GM19455 (cell line): ENCODE measurements at regions not wholly inside any gene's neighbourhood (a gene's known extent, or its start where the extent isn't known, plus 50 kb on each side); places are given as distances from the start of the nearest gene placed in this dataset.

Experiments used
- ATAC-seq: cut with Tn5 transposase; IDR thresholded peaks from one replicate; pipeline ENCODE4 v1.9.1; 2021; ENCODE audit not compliant: unreplicated experiment

DNA sequence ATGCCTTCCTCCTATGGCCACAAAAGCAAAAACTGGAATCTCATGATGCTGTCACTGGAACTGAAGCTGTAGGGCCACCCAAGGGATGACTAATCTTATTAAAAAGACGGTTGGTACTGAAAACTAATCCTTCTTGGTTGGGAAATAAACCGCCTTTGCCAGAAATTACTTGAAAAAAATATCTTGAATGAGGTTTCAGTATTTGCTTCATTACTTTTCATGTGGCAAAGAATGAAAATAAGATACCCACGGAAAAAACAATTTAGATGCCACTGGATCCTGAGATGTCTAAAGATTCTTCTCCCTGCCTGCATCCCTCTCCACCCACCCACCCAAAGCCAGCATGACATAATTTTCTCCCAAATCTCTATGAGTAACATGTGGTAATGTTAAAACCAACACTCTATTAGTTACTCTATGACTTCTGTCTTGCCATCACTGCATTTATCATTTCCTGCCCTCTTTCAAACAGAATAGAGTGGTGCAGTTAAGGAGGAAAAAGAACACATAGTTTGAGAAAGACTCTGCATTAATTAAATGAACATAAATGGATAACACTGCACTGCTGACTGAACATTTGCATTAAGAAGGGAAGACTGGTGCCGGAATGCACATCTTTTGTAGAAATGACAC, 111.8 kb upstream of the DPH6 start:
- no peak for ATAC-seq

DNA sequence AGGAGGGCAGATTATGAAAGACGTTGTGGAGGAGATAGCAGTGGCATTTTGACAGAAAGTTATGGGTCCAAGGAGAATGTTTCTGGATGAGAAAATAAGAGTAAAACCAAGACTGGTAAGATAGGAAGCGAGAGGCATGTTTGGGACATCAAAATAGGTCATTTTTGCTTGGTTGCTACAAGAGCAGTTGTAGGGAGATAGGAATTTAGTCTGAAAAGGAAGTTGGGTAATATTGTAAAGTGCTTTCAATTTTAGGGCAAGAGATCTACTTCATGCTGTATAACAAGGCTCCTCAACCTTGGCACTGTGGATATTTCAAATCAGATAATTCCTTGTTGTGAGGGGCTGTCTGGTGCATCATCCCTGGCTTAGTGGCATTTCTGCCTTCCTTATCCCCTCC, 118.0 kb upstream of the DPH6 start:
- ATAC-seq, result no peak

DNA sequence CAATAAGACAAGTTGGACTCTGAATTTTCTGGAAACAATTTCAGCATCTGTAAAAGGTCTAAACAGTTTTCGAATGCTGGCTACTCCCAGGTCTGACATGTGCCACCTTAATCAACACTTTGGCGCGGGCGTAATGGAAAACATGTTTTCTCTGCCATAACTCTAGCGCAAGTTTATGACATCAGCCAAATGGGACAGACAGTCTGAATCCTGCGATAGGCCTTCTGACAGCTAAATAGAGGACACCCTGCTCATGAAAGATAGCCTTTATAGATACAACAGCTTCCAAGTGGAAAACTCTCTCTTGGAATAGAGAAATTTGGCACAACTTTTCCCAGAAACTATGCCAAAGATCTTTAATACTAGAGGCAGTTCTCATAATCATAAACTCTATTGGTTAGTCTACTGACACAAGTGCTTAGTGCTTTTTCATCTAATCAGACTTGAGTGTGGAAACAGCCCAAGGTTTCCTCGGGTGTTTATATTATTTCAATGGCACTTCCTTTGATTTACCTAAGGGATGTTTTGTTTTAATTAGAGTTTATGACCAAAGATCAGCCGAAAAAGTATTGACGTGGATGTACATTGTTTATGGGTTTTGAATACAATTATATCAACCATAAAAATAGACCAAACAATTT, 120.1 kb upstream of the DPH6 start:
- no peak for ATAC-seq

DNA sequence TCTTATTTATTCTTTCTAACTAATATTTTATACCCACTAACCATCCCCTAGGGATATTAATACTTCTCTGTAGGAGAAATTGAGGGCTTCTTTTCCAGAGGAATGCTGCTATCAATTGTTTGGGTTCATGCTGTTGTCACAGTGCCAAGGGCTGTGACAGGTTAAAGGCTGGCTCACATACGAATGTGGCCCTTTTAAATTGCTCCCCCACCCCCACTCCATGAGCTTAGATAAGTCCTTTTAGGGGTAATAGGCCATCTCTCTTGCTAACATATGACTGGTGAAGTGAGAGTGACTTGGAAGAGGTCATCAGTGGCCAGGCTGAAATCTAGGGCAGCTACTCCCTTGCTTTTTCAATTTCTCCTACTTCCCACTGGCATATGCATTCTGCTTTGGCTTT, 121.9 kb upstream of the DPH6 start:
- ATAC-seq, result no peak

DNA sequence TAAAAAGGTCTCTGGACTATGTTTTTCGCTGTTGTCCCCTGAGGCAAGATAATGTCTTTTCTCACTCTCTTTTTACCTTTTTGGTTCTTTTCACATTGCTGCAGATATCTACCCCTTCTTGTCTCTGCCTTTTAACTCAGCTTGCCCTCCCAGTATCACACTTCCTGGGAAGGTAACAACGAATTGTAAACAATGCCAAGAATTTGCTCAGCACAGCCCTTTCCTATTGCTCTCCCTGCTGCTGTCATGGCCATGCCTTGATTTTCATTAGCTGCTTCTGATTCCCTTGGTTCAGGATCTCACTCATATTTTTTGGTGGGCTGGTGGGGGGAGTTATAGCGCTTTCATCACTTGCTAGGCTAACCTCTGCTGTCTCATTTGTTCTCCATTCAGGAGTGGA, 123.1 kb upstream of the DPH6 start:
- no peak for ATAC-seq

DNA sequence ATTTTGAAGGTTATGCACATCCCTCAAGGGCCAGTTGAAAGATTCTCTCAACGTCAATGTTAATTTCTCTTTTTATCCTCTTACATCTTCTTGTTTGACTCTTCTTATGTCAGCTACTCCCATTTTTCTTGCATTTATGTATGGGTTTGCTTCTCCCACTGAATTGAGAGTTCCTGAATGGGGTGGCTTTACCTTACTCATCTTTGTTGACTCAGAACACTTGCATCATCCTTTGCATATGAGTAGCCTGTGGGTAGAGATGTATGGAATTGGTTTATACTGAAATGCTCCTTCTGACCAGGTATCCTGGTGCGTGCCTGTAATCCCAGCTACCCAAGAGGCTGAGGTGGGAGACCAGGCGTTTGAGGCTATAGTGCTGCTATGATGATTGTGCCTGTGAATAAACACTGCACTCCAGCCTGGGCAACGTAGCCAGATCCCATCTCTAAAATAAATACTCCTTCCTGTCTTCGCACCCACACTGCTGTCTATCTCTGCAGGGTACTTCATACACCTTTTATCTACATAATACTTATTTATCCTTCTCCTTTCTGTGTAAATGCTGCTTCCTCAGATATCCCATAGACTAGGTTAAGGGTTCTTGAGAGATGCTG, 123.6 kb upstream of the DPH6 start:
- ATAC-seq, result no peak

DNA sequence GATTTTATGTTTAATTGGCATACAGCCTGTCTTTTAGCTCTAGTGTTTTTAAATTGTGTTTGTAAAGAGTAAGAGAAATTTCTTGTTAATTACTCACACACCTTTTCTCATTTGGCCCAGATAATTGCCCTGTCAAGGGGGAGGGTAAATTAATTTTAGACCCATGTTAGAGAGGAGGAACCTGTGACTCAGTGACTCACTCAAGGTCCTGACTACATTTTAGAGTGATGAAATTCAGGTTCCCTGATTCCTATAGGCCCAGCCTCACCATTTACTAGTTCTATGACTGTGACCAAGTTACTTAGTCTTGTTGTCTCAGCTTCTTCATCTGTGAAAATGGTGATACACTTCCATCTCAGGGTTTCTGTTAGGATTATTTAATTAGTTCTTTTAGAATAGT, 125.2 kb upstream of the DPH6 start:
- no peak for ATAC-seq

DNA sequence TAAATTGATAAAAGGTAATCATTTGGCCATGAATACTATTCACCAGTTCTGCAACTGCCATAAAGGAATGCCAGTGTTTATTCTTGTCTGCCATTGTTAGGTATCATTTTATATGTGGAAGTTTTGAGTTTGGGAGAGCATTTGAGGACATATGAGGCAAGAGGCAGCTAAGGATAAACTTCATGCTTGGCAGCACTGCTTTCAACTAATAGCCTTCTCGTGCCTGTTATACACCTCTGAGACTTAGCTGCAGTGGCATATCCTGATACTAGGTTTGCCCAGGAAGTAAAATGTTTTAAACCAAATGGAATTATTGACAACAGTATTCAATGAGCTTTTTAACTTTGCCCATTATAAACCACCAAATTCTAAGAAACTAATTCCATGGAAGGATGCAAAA, 126.0 kb upstream of the DPH6 start:
- ATAC-seq, result no peak

DNA sequence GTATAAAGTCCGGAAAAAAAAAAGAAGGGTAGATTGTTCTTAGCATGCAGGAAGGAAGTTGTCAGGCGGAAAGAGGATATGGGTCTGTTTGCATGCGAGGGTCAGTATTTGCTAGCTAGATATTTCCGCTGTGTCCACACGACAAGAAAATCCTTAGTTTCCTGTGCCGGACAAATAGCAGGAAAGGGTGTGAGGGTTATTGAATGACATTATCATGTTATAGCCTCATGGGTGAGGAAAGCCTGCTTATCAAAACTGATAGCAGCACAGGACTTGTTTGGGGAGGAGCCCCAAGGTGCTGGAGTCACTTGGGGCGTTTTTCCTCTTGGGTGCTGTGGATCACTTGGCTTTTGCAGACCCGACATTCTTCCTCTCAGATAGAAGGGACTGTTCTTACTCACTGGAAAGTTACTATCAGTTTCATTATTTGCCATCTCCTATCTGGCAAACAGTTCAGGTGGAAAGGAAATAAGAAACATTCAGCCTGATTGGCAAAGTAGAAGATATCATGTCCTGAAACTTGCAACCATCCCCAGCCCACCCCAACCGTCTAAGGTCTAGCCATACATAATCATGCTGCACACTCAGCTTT, 127.2 kb upstream of the DPH6 start:
- ATAC-seq, result no peak

DNA sequence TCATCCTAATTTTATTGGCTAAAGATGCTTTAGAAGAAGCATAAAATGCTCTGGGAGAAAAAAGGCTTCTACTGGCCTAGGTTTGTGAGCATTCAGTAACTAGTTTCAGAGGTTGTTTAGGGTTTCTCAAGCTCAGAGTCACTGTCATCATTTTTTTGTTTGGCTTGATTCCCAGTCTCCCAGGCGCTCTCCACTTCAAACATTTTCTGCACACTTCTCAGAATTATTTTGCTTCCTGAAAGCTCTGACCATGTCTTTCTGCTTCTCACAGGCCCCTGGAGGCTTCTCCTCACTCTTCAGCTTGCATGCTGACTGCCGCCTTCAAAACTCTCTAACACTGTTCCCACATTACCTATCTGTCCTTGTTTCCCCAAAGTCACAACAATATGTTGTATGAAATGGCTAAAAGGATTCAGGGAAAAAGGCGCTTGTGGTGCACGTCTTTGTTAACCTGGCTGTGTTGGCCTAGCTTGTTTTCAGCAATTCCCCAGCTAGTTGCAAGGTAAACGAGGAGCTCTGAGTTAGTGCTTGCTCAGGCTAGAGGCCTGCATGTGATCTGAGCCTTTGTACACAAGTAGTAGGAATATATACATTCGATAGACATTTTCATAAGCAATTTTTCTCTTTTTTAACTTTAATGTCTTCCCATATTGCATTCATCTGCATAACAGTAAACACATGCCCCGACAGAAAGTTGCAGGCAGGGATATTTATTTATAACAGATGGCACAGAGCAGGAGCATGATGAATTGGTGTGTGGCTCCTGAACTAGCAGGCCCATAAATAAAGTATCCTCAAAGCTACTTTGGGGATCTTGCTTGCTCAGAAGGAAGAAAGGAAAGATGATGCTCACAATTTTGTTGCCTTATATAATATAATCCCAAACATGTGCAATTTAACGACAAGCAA, 129.2 kb upstream of the DPH6 start:
- no peak for ATAC-seq

DNA sequence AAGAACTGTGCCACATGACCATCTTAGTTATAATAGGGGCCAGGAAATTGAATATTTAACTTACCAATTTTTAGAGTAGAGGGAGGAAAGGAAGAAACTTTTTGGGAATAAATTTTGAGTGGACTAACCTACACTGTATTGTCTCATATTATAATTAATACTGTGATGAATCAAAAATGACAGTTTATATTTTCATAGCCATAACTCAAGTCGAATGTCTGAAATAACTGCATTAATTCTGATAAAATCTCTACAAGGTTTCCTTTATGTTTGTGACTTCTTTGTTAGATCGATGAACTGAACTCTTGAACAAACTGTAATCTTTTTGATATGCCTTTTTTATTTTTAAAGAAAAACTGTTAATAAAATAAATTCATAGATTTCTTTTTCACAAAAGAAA, 132.8 kb upstream of the DPH6 start:
- ATAC-seq, result no peak

DNA sequence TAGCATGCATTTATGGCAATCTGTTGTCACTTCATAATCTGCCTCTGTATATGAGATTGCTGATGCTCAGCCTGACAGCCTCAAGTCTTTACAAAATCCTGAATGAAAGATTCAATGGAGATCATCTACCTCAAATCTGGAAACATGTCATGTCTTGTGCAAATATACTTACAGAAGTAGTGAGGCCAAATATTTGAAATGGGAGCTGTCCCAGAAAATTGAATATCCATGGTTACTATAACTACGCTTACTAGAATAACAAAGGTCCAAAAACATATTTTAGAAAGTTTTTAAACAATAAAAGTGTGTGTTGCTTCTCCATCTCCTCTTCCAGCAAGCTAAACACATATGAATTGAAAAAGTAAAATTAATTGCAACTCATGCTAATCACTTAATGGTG, 133.2 kb upstream of the DPH6 start:
- ATAC-seq, result no peak

DNA sequence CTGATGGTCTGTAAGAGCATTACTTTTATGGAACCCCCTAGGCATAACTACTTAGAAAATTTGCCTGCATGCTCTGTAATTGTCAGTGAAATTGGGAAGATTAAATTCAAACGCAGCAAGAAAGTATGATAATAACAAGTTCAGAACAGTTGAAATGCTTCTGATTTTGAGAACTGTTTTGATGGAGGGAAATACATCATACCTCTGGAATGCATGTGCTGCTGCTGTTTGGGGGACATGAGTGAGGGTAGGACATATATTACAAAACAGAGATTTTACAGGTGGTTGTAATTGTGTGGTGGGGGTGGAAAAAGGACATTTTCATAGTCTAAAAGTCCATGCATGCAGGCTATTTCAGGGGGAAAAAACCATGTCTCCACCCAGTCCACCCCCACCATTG, 135.0 kb upstream of the DPH6 start:
- ATAC-seq, result no peak

DNA sequence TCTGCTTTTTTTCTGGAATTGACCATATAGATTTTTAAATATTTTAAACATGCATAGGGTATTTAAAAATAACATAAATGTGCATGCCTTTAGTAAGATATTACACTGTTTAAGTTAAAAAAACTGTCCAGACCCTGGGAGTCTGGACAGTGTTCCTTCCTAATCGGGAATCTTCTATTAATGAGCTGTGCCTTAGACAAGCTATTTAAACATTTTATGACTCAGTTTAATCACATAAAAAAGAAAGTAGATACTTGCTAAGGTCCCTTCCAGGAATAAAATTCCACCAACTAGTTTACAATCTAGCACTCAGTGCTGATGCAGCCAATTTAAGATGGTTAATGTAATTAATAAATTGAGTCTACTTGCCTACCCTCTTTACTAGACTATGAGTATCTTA, 140.4 kb upstream of the DPH6 start:
- no peak for ATAC-seq

DNA sequence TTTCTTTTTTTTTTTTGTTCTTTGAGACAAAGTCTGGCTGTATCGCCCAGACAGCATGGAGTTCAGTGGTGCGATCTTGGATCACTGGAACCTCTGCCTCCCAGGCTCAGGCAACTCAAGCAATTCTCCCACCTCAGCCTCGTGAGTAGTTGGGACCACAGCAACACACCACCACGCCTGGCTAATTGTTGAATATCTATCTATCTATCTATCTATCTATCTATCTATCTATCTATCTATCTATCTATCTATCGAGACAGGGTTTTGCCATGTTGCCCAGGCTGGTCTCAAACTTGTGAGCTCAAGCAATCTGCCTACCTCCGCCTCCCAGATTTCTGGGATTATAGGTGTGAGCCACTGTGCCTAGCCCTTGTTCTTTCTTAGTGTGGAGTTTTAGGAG, 143.3 kb upstream of the DPH6 start:
- no peak for ATAC-seq

DNA sequence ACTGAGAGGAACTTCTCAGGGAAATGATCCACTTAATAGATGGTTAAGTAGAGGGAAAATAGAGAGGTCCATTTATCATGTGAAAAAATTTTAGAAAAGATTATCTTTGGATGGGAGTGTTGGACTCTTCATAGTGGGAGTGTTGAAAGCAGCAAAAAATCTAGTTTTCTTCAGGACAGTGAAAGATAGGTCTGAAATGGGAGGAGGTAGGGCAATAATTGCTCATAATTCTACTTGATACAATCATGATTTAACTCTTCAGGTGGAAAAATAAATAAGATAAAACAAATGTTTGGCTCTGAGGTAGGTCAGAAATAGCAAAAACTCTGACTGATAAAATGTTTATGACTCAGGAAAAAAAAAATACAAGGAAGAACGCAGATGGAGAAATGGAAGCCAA, 144.1 kb upstream of the DPH6 start:
- ATAC-seq, result no peak

DNA sequence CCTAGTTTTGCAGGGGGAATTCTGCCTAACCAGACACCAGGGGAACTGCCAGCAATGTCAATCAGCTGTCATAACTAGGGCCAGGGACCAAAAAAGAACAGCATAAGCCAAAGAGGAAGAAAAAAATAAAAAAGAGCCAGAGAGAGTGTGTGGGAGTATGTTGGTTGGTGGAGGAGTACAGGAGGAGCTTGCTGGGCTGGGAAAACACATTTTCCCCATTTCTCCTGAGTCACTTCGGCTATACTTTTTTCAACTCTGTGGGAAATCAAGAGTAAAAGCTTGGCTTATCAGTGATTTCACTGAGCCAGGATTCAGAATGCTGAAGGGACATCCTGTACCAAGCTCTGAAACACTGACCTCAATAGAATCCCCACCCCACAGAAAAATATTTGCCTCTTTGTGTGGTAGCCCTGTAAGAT, 144.7 kb upstream of the DPH6 start:
- no peak for ATAC-seq

DNA sequence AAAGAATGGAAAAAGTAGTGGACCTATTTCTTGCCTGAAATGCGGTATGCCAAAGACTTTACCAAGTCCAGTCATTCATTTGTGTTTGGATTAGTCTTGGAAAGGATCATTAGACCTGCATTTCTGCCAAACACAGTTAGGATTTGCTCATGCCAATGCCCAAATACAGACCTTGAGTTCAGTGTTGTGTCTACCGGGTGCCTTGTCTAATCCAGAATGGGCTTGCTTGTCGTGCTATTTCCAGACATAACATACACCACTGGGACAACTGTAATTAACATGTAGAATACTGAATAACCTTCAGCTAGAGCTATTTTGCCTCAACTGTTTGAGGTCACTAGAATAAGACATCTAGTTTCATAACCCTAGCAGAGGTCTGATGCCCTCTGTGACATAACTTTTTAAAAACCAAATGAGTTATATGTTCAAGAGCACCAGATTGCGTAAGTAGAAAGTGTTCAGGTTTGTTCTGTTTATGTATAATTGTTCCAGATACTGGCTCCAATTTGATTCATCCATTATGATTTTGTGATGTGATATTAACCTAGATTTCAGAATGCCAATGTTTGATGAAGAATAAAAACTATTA, 145.3 kb upstream of the DPH6 start:
- ATAC-seq, result no peak

DNA sequence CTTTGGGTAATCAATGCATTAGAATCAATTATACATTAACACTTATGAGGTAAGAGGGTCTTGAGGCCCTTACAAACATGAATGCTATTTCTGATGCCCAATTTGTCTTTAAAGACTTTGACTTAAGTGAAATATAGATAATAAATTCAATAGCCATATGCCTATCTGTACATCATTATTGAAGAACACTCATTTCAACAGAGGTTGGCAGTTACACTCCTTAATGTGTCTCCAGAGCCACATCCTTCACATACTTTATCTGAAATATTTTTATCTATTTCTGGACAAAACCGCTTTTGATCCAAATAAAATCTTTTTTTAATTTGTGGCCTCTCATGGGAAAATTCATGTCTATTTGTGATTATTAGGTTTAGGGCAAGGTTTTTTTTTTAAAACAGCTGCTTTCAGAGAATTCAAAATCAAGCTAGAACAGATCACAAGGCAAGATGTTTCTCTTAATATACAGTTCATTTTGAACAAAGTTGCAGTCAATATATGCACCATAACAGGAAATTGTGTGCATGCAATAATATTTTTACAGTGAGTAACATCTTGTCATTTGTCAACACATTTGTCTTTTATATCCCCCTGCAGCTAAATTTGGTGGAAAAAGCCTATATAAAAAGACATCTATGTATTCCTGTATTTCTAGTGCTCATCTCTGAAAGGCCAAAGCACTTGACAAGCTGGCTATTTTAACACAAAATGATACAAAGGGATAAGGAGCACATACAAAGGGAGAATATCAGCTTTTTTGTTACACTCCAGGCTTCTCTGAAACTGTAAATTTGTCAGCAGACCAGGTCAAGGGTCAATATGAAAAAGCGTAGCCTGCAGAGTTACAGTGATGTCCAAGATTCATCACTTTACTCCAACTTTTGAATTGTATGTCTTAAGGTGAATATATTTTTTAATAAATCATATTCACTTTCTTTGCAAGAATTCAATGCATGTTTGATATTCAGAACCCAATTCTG, 146.2 kb upstream of the DPH6 start:
- ATAC-seq, result no peak

DNA sequence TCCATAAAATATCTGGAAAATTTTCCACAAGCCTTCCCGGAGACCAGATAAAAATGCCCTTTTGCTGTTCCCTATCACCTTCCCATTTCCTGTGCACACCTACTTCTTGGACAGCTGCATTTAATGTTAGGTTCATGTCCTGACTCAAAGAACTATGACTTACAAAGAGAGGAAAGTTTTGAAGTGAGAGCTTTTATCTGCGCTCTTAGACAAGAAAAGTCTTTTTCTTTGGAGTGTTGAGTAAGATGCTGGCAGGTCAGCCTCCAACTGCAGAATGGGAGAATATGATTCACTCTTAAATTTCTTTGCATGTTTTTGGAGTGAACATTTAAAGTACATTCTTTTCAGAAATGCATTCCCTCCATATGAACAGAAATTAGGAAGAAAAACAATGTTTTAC, 147.3 kb upstream of the DPH6 start:
- ATAC-seq, result no peak
